Sigmoid colon (tissue), 3 donors: ENCODE measurements at regions not wholly inside any gene's neighbourhood (a gene's known extent, or its start where the extent isn't known, plus 50 kb on each side); places are given as distances from the start of the nearest gene placed in this dataset.

ENCODE experiments used
- CTCF ChIP-seq, 4 experiments: fragments of 450-650 bp in 3 of 4; fragments of 200-600 bp in 1 of 4; IDR thresholded peaks; one replicate each; pipeline ENCODE4 v1.5.1; 2016 to 2019; ENCODE audit warnings: antibody characterized with exemption in 4 of 4, mild to moderate bottlenecking in 3 of 4, moderate library complexity in 2 of 4
- POLR2A ChIP-seq, 2 donors: fragments of 450-650 bp; IDR thresholded peaks; one replicate each; pipeline ENCODE4 v1.6.1; 2016; ENCODE audit warnings: antibody characterized with exemption in 2 of 2, mild to moderate bottlenecking in 2 of 2, moderate library complexity in 2 of 2

DNA sequence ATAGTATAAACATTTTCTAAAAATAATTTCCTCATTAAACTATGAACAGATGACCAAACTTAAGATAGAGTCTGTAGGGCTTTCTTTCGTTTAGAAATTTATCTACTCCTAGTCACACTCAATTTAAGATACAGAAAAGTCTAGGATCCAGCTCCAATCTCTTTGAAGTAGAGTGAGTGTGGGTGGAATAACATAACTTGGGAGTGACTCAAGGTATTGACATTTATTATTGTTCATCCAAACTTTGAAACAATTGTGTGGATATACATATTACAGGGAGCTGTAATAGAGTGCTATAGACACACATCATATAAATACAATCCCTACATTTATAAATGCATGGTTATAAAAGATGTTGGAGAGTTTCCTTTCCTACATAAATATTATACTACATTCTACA lies 715.2 kb upstream of the MANEA start:
- TF ChIP-seq CTCF (IDR thresholded peaks at IDR 0.05) (no peak), POLR2A (IDR thresholded peaks at IDR 0.05) (no peak)
